Mesothelial cell of epicardium (in vitro differentiated cells): ENCODE measurements at regions not wholly inside any gene's neighbourhood (a gene's known extent, or its start where the extent isn't known, plus 50 kb on each side); places are given as distances from the start of the nearest gene placed in this dataset.

Experiments used
- DNase-seq, 2 experiments: peaks; one replicate each; pipeline ENCODE4 v3.0.0; 2021; ENCODE audit warnings: low spot score in 2 of 2; ENCODE audit not compliant: unreplicated experiment in 2 of 2
- H3K27ac Mint-ChIP-seq: 2 replicates; pipeline ENCODE4 v1.8.0; 2021; ENCODE audit warnings: mixed read lengths
- H3K27me3 Mint-ChIP-seq: 2 replicates; pipeline ENCODE4 v1.8.0; 2021; ENCODE audit warnings: low read depth, mixed read lengths
- H3K36me3 Mint-ChIP-seq: 2 replicates; pipeline ENCODE4 v1.8.0; 2021; ENCODE audit warnings: mixed read lengths
- H3K4me1 Mint-ChIP-seq: 2 replicates; pipeline ENCODE4 v1.8.0; 2021; ENCODE audit warnings: mixed read lengths
- H3K4me3 Mint-ChIP-seq: 2 replicates; pipeline ENCODE4 v1.8.0; 2021; ENCODE audit warnings: mild to moderate bottlenecking, moderate library complexity, mixed read lengths
- H3K9me3 Mint-ChIP-seq: 2 replicates; pipeline ENCODE4 v1.8.0; 2021; ENCODE audit warnings: mixed read lengths
- CTCF ChIP-seq: fragments of 200-600 bp; sonication (generic); IDR thresholded peaks from one replicate; pipeline ENCODE4 v1.5.0; 2021; ENCODE audit warnings: antibody characterized with exemption; ENCODE audit not compliant: unreplicated experiment

DNA sequence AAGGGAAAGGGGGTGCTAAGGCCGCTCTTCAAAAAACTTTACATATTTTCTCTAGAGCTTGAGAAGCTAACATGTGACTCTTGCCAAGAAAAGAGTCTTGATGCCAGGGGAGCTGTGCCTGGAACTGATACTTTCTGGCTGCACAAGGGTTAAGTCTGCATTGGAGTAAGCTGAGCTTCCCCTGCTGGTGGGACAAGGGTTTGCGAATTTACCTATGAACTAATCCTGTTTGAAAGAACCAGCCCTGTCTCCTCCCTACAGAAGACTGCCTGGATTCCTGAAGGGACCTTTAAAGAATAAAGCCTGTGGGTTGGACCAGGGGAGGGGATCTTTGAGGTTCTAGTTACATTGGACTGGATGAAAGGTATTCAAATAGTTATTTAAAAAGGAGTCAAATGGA, 58.3 kb upstream of the EPHA3 start:
- H3K27me3 Mint-ChIP-seq = peaks cover 2% of the 10 kb centered on the region
- no peak for TF ChIP-seq CTCF
- H3K4me1 Mint-ChIP-seq = no peaks in the 10 kb centered on the region
- DNase-seq = no peak
- H3K4me3 Mint-ChIP-seq = no peak overlapping the region
- H3K27ac Mint-ChIP-seq = no peak overlapping the region
- no peaks in the 10 kb centered on the region for H3K9me3 Mint-ChIP-seq
- no peaks in the 10 kb centered on the region for H3K36me3 Mint-ChIP-seq

DNA sequence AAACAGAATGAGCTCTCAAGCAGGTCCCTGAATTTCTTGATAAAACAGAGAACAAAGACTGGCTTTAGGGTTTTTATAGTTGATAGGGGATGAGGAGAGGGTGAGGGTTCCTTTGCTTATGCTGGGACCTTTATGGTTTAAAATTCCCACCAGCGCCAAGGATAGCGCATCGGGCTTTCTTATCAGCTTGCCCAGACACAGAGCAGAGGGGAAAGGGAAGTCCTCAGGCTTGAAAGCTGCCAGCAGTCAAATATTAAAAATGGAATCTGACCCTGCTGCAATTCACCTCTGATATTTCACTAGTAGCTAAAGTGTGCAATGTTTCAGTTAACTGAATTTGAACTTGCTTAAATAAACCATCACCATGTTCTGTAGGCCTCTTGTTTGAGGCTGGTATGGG, 55.0 kb upstream of the EPHA3 start:
- no peak for DNase-seq
- no peak overlapping the region for H3K27ac Mint-ChIP-seq
- H3K4me3 Mint-ChIP-seq = no peak overlapping the region

GRCh38 chr3:89057398-89057797, 50.0 kb upstream of the EPHA3 start:
- H3K36me3 Mint-ChIP-seq = no peaks in the 10 kb centered on the region
- H3K4me1 Mint-ChIP-seq = peaks cover 5% of the 10 kb centered on the region
- TF ChIP-seq CTCF = no peak
- H3K27ac Mint-ChIP-seq = no peak overlapping the region
- no peak for DNase-seq
- H3K27me3 Mint-ChIP-seq = no peaks in the 10 kb centered on the region
- no peak overlapping the region for H3K4me3 Mint-ChIP-seq
- no peaks in the 10 kb centered on the region for H3K9me3 Mint-ChIP-seq

More for the DNA sequence above, 55.0 kb upstream of the EPHA3 start:
- no peaks in the 10 kb centered on the region for H3K36me3 Mint-ChIP-seq
- H3K4me1 Mint-ChIP-seq = no peaks in the 10 kb centered on the region
- no peak for TF ChIP-seq CTCF
- H3K27me3 Mint-ChIP-seq = no peaks in the 10 kb centered on the region
- no peaks in the 10 kb centered on the region for H3K9me3 Mint-ChIP-seq
